ENCODE measurements at regions not wholly inside any gene's neighbourhood (a gene's known extent, or its start where the extent isn't known, plus 50 kb on each side); places are given as distances from the start of the nearest gene placed in this dataset.

GRCh38 chr12:115417610-115418009, 733.6 kb upstream of the TBX3 start:
- TF ChIP-seq CTCF (IDR thresholded peaks at IDR 0.05), result no peak
- no peak for DNase-seq
- no peaks in the 10 kb centered on the region for H3K9me3 ChIP-seq
- no peak for ATAC-seq
- intact Hi-C loops (cut with DNase I), result no loop called here
- no peak overlapping the region for H3K27ac ChIP-seq
- no peaks in the 10 kb centered on the region for H3K36me3 ChIP-seq (ENCODE audit: insufficient read depth in 1 of 2, low read depth in 1 of 2)
- H3K27me3 ChIP-seq (ENCODE audit: insufficient read depth in 3 of 3, low read length in 2 of 3), result no peaks in the 10 kb centered on the region
- H3K4me3 ChIP-seq, result no peak overlapping the region
- 89 to 92% (median 91%) methylated on average over 2 of the region's 2 CpGs for whole genome bisulfite sequencing, 3 donors
- no peaks in the 10 kb centered on the region for H3K4me1 ChIP-seq

GRCh38 chr12:115416869-115417268, 732.9 kb upstream of the TBX3 start:
- Histone ChIP-seq H3K4me1 (no peaks in the 10 kb centered on the region), H3K4me3 (no peak overlapping the region), H3K9me3 (no peaks in the 10 kb centered on the region), H3K36me3 (ENCODE audit: insufficient read depth in 1 of 2, low read depth in 1 of 2) (no peaks in the 10 kb centered on the region), H3K27ac (no peak overlapping the region), H3K27me3 (ENCODE audit: insufficient read depth in 3 of 3, low read length in 2 of 3) (no peaks in the 10 kb centered on the region)
- no peak for TF ChIP-seq CTCF (IDR thresholded peaks at IDR 0.05)
- intact Hi-C loops (cut with DNase I), result no loop called here
- ATAC-seq, result no peak
- no peak for DNase-seq

GRCh38 chr12:115413626-115414025, 729.7 kb upstream of the TBX3 start:
- Histone ChIP-seq H3K4me1 (no peaks in the 10 kb centered on the region), H3K27me3 (ENCODE audit: insufficient read depth in 3 of 3, low read length in 2 of 3) (no peaks in the 10 kb centered on the region), H3K27ac (no peak overlapping the region), H3K4me3 (no peak overlapping the region), H3K9me3 (no peaks in the 10 kb centered on the region), H3K36me3 (ENCODE audit: insufficient read depth in 1 of 2, low read depth in 1 of 2) (no peaks in the 10 kb centered on the region)
- intact Hi-C loops (cut with DNase I), result no loop called here
- WGBS, 3 donors, result 89 to 93% (median 90%) methylated on average over 3 of the region's 3 CpGs
- DNase-seq, result no peak
- ATAC-seq, result no peak
- no peak for TF ChIP-seq CTCF (IDR thresholded peaks at IDR 0.05)

- H3K27me3 ChIP-seq (ENCODE audit: insufficient read depth in 3 of 3, low read length in 2 of 3), result no peaks in the 10 kb centered on the region
- intact Hi-C loops (cut with DNase I), result no loop called here
- H3K27ac ChIP-seq, result no peak overlapping the region
- ATAC-seq (no peak), DNase-seq (no peak)
- WGBS, 3 donors, result 56 to 70% (median 56%) methylated on average over 3 of the region's 3 CpGs
- H3K4me3 ChIP-seq, result no peak overlapping the region
- no peak for TF ChIP-seq CTCF (IDR thresholded peaks at IDR 0.05)
- H3K9me3 ChIP-seq, result no peaks in the 10 kb centered on the region
- H3K36me3 ChIP-seq (ENCODE audit: insufficient read depth in 1 of 2, low read depth in 1 of 2), result no peaks in the 10 kb centered on the region
- no peaks in the 10 kb centered on the region for H3K4me1 ChIP-seq
Measured at GRCh38 chr12:115412831-115413230, 728.9 kb upstream of the TBX3 start.

GRCh38 chr12:115411121-115411520, 727.1 kb upstream of the TBX3 start:
- no peak overlapping the region for H3K27ac ChIP-seq

More at GRCh38 chr12:115411121-115411520, 727.1 kb upstream of the TBX3 start:
- ATAC-seq, result no peak
- Histone ChIP-seq H3K9me3 (no peaks in the 10 kb centered on the region), H3K36me3 (ENCODE audit: insufficient read depth in 1 of 2, low read depth in 1 of 2) (no peaks in the 10 kb centered on the region), H3K4me3 (no peak overlapping the region), H3K27me3 (ENCODE audit: insufficient read depth in 3 of 3, low read length in 2 of 3) (no peaks in the 10 kb centered on the region), H3K4me1 (no peaks in the 10 kb centered on the region)
- 72 to 77% (median 73%) methylated on average over 7 of the region's 7 CpGs for WGBS, 3 donors
- intact Hi-C loops (cut with DNase I), result no loop called here
- DNase-seq, result no peak
- TF ChIP-seq CTCF (IDR thresholded peaks at IDR 0.05), result no peak

All from psoas muscle (tissue), 7 donors.